ENCODE measurements at regions not wholly inside any gene's neighbourhood (a gene's known extent, or its start where the extent isn't known, plus 50 kb on each side); places are given as distances from the start of the nearest gene placed in this dataset.

GRCh38 chr2:20521682-20522189 is 74.9 kb downstream of the RHOB start:
- DNase-seq: no peak

DNA sequence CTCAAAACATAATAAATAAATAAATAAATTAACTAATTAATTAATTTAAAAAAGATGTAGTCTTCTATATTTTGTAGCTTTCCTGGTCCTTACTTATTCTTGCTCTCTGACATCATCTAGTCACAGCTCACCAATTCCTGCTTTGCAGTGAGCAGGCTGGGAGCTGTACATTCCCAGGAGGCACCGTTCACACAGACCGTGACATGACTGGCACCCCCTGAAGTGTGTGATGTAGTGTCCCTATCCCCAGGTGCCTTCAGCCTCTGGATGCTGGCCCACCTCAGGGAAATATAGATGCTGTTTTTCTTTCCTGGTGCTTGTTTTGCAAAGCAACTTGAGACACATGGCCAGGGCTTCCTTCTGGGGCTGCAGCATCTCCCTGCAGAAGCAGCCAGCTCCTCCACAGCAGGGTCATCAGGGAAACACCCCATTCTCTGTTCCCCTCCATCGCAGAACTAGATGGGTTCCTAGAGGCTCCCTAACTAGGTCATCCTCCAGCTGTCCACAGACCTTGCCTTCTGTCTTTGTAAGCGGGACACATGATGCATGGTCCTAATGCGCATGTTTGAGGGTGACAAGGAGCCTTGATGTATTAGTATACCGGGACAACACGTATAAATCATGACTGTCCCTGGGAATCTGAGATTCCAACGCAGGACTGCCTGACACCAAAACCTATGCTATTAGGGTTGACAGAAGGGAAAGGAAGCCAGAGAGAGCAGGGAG is 76.4 kb downstream of the RHOB start:
- Histone ChIP-seq H3K4me3 (no peak overlapping the region), H3K27ac (no peak overlapping the region), H3K36me3 (ENCODE audit: low read depth, missing control alignments) (no peaks in the 10 kb centered on the region), H3K27me3 (no peaks in the 10 kb centered on the region), H3K9me3 (no peaks in the 10 kb centered on the region), H3K4me1 (peaks cover 16% of the 10 kb centered on the region)
- TF ChIP-seq, protein P1, sequence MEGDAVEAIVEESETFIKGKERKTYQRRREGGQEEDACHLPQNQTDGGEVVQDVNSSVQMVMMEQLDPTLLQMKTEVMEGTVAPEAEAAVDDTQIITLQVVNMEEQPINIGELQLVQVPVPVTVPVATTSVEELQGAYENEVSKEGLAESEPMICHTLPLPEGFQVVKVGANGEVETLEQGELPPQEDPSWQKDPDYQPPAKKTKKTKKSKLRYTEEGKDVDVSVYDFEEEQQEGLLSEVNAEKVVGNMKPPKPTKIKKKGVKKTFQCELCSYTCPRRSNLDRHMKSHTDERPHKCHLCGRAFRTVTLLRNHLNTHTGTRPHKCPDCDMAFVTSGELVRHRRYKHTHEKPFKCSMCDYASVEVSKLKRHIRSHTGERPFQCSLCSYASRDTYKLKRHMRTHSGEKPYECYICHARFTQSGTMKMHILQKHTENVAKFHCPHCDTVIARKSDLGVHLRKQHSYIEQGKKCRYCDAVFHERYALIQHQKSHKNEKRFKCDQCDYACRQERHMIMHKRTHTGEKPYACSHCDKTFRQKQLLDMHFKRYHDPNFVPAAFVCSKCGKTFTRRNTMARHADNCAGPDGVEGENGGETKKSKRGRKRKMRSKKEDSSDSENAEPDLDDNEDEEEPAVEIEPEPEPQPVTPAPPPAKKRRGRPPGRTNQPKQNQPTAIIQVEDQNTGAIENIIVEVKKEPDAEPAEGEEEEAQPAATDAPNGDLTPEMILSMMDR (IDR thresholded peaks at IDR 0.05): no peak
- no peak for TF ChIP-seq POLR2A (IDR thresholded peaks at IDR 0.05)
- DNase-seq: no peak
- intact Hi-C loops (cut with DNase I; ENCODE audit: low total_unique reads): no loop called here
- WGBS, 2 donors: 82 to 85% methylated on average over 8 of the region's 8 CpGs

More at GRCh38 chr2:20521682-20522189, 74.9 kb downstream of the RHOB start:
- H3K4me3 ChIP-seq: no peak overlapping the region
- intact Hi-C loops (cut with DNase I; ENCODE audit: low total_unique reads): no loop called here
- peaks cover 15% of the 10 kb centered on the region for H3K4me1 ChIP-seq
- no peaks in the 10 kb centered on the region for H3K36me3 ChIP-seq (ENCODE audit: low read depth, missing control alignments)
- 70 to 77% methylated on average over 8 to 11 of the region's 11 CpGs for WGBS, 2 donors
- no peaks in the 10 kb centered on the region for H3K27me3 ChIP-seq
- H3K9me3 ChIP-seq: no peaks in the 10 kb centered on the region
- no peak overlapping the region for H3K27ac ChIP-seq
- no peak for TF ChIP-seq POLR2A (IDR thresholded peaks at IDR 0.05)
- TF ChIP-seq, protein P1 (IDR thresholded peaks at IDR 0.05): no peak

GRCh38 chr2:20523799-20524187 is 76.9 kb downstream of the RHOB start:
- Histone ChIP-seq H3K36me3 (ENCODE audit: low read depth, missing control alignments) (no peaks in the 10 kb centered on the region), H3K27me3 (no peaks in the 10 kb centered on the region), H3K4me3 (no peak overlapping the region), H3K9me3 (no peaks in the 10 kb centered on the region), H3K4me1 (peaks cover 16% of the 10 kb centered on the region), H3K27ac (no peak overlapping the region)
- intact Hi-C loops (cut with DNase I; ENCODE audit: low total_unique reads): no loop called here
- 95 to 96% methylated on average over 4 to 5 of the region's 5 CpGs for WGBS, 2 donors
- no peak for TF ChIP-seq POLR2A (IDR thresholded peaks at IDR 0.05)
- TF ChIP-seq, protein P1 (IDR thresholded peaks at IDR 0.05): no peak
- no peak for DNase-seq

DNA sequence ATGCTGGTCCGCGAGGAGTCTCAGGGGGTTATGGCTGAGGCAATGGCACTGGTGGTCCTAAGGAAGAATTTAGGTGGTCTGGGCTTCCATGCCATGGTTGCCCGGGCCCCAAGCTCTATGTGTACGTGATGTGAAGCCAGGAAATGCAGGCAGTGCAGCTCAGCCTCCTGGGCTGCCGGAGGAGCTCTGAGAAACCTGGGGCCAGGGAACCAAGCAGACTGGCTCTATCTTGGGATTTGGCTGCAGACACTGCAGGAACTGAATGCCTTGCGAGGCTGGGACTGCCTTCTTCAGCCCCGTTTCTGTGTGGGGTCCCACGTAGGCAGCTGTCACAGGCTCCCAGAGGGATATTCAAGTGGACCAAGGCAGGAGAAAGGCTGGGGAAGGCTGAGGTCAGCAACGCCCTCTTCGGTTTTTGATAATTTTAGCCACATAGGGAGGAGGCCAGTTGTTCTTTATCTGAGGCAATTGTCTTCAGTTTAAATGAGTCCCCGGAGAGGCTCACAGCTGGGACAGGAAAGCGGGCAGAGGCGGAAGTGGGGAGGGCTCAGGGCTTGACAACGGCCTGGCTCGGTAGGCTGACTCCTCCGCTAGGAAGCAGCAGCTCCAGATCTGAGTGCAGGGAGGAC is 77.7 kb downstream of the RHOB start:
- WGBS, 2 donors: 50 to 58% methylated on average over 14 to 16 of the region's 16 CpGs

More for the DNA sequence above, 77.7 kb downstream of the RHOB start:
- peaks cover 16% of the 10 kb centered on the region for H3K4me1 ChIP-seq
- H3K9me3 ChIP-seq: no peaks in the 10 kb centered on the region
- peak overlapping the region in 1 of 2 donors; percentile 26 for H3K27ac ChIP-seq
- TF ChIP-seq, protein P1 (IDR thresholded peaks at IDR 0.05): no peak
- no peak for TF ChIP-seq POLR2A (IDR thresholded peaks at IDR 0.05)
- H3K27me3 ChIP-seq: no peaks in the 10 kb centered on the region
- DNase-seq: no peak
- no peaks in the 10 kb centered on the region for H3K36me3 ChIP-seq (ENCODE audit: low read depth, missing control alignments)
- no peak overlapping the region for H3K4me3 ChIP-seq
- intact Hi-C loops (cut with DNase I; ENCODE audit: low total_unique reads): no loop called here
